ENCODE measurements at regions not wholly inside any gene's neighbourhood (a gene's known extent, or its start where the extent isn't known, plus 50 kb on each side); places are given as distances from the start of the nearest gene placed in this dataset.
"Not testable (repeated sequence)": the region's sequence is repeated elsewhere in the genome, so short reads cannot be mapped to it uniquely, and the experiment has no call there.

DNA sequence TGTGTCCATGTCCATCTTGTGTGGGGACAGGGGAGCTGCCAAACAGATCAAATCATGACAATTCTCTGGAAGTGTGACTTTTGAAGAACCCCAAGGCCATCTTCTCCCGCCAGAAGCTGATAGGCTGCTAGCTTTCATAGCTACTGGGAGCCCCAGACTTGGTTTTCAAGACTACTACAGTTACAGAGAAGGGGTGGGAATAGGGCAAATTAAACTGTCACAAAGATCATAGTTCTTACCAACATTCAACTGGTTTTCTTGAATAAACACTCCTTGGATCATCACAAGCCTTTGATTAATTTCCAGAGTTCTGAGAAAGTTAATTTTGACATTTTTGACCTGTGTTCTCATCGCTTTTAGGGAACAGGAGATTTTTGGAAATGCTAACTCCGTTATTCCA lies 67.8 kb upstream of the FARP1 start:
- no peaks in the 10 kb centered on the region for H3K27me3 Mint-ChIP-seq
- H3K27ac Mint-ChIP-seq, result no peak overlapping the region
- no peaks in the 10 kb centered on the region for H3K9me3 Mint-ChIP-seq
- no peak overlapping the region for H3K4me3 Mint-ChIP-seq
- no peak for DNase-seq
- no peaks in the 10 kb centered on the region for H3K36me3 Mint-ChIP-seq (ENCODE audit: low read depth)
- ChIA-PET POLR2A (no interaction called here), CTCF (interaction anchor here (0.6 kb wide), 1 partner anchor 51 kb away, joined by 3 read pairs; no protein-coding TSS in a partner anchor)
- H3K4me1 Mint-ChIP-seq, result no peaks in the 10 kb centered on the region

- H3K36me3 Mint-ChIP-seq (ENCODE audit: low read depth); H3K4me1 Mint-ChIP-seq; POLR2A ChIA-PET; DNase-seq; CTCF ChIA-PET; H3K4me3 Mint-ChIP-seq; H3K27me3 Mint-ChIP-seq; H3K9me3 Mint-ChIP-seq; H3K27ac Mint-ChIP-seq: not testable (repeated sequence)
Observed at GRCh38 chr13:98076309-98076708, 66.6 kb upstream of the FARP1 start.

DNA sequence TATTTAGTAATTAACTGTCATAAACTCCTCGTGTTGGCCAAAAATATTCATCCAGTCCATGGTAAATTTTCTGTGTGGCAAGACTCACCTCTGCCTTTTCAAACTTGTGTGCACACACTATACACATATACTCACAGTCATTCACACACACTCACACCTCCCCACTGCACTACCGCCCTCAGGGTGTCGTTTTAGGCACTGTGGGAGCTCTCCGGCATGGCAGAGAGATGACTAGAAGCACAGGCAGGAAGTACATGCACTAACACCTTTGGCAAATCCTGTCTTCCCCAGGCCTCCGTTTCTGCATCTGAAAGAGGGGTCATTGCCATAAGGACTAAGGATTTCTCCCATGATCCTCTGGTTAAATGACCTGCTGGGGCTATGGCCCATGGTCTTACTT lies 62.6 kb upstream of the FARP1 start:
- CTCF ChIA-PET, result no interaction called here
- H3K4me3 Mint-ChIP-seq, result no peak overlapping the region
- H3K36me3 Mint-ChIP-seq (ENCODE audit: low read depth), result no peaks in the 10 kb centered on the region
- H3K27ac Mint-ChIP-seq, result no peak overlapping the region
- DNase-seq, result no peak
- no peaks in the 10 kb centered on the region for H3K9me3 Mint-ChIP-seq
- H3K4me1 Mint-ChIP-seq, result no peaks in the 10 kb centered on the region
- POLR2A ChIA-PET, result no interaction called here
- no peaks in the 10 kb centered on the region for H3K27me3 Mint-ChIP-seq

GRCh38 chr13:98083507-98083906 lies 59.4 kb upstream of the FARP1 start:
- no peaks in the 10 kb centered on the region for H3K36me3 Mint-ChIP-seq (ENCODE audit: low read depth)
- no peak for DNase-seq
- H3K27ac Mint-ChIP-seq, result no peak overlapping the region
- H3K9me3 Mint-ChIP-seq, result no peaks in the 10 kb centered on the region
- H3K27me3 Mint-ChIP-seq, result no peaks in the 10 kb centered on the region
- ChIA-PET POLR2A (no interaction called here), CTCF (no interaction called here)
- no peak overlapping the region for H3K4me3 Mint-ChIP-seq
- H3K4me1 Mint-ChIP-seq, result no peaks in the 10 kb centered on the region

DNA sequence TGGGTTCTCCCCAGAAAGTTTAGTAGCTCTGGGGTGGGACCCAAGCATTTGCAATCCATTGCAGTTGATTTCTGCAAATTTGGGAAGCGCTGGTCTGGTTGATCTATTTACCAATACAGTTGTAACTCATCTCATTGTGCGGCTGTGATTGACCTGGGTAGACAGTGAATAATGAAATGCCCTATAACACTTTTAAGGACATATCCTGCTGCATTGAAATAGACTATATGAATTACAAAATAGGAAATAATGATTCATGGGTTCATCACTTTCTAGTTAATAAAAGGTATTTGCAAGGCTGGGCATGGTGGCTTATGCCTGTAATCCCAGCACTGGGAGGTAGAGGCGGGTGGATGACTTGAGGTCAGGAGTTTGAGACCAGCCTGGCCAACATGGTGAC lies 59.0 kb upstream of the FARP1 start:
- no peak for DNase-seq
- POLR2A ChIA-PET, result no interaction called here
- no peak overlapping the region for H3K4me3 Mint-ChIP-seq
- H3K4me1 Mint-ChIP-seq, result no peaks in the 10 kb centered on the region
- H3K9me3 Mint-ChIP-seq, result no peaks in the 10 kb centered on the region
- CTCF ChIA-PET, result no interaction called here
- H3K27me3 Mint-ChIP-seq, result no peaks in the 10 kb centered on the region
- H3K36me3 Mint-ChIP-seq (ENCODE audit: low read depth), result no peaks in the 10 kb centered on the region
- H3K27ac Mint-ChIP-seq, result no peak overlapping the region

GRCh38 chr13:98089246-98089645 lies 53.6 kb upstream of the FARP1 start:
- Mint-ChIP-seq H3K27ac (no peak overlapping the region), H3K9me3 (peaks cover 2% of the 10 kb centered on the region), H3K4me1 (no peaks in the 10 kb centered on the region), H3K36me3 (ENCODE audit: low read depth) (no peaks in the 10 kb centered on the region), H3K27me3 (peaks cover 2% of the 10 kb centered on the region), H3K4me3 (no peak overlapping the region)
- ChIA-PET CTCF (no interaction called here), POLR2A (no interaction called here)
- no peak for DNase-seq

DNA sequence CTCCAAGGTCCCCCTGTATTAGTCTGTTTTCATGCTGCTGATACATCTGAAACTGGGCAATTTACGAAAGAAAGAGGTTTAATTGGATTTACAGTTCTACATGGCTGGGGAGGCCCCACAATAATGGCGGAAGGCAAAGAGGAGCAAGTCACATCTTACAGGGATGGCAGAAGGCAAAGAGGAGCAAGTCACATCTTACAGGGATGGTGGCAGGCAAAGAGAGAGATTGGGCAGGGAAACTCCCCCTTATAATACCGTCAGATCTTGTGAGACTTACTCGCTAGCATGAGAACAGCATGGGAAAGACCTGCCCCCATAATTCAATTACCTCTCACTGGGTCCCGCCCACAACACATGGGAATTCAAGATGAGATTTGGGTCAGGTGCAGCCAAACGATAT lies 50.0 kb upstream of the FARP1 start:
- H3K9me3 Mint-ChIP-seq, result peaks cover 2% of the 10 kb centered on the region
- no peak overlapping the region for H3K27ac Mint-ChIP-seq

More for the DNA sequence above, 50.0 kb upstream of the FARP1 start:
- H3K4me3 Mint-ChIP-seq, result no peak overlapping the region
- CTCF ChIA-PET, result no interaction called here
- H3K27me3 Mint-ChIP-seq, result peaks cover 2% of the 10 kb centered on the region
- POLR2A ChIA-PET, result no interaction called here
- no peaks in the 10 kb centered on the region for H3K4me1 Mint-ChIP-seq
- H3K36me3 Mint-ChIP-seq (ENCODE audit: low read depth), result no peaks in the 10 kb centered on the region
- DNase-seq, result no peak

All from activated CD4-positive, alpha-beta T cell treated with anti-CD3 and anti-CD28 coated beads, Interleukin-2, amount 10 ng/mL, durations not matched to agents 7 days and 5 days (primary cell).